GM20000 (cell line): ENCODE measurements at regions not wholly inside any gene's neighbourhood (a gene's known extent, or its start where the extent isn't known, plus 50 kb on each side); places are given as distances from the start of the nearest gene placed in this dataset.

Source experiments
- DNase-seq: peaks from one replicate; pipeline ENCODE4 v3.0.0; 2012; ENCODE audit warnings: low spot score
- TF ChIP-seq, protein P1 (sequence below): IDR thresholded peaks from 2 replicates; pipeline ENCODE4 v1.5.1; 2012; ENCODE audit warnings: mild to moderate bottlenecking, control low read depth; ENCODE audit errors: extremely low read depth, missing control alignments

DNA sequence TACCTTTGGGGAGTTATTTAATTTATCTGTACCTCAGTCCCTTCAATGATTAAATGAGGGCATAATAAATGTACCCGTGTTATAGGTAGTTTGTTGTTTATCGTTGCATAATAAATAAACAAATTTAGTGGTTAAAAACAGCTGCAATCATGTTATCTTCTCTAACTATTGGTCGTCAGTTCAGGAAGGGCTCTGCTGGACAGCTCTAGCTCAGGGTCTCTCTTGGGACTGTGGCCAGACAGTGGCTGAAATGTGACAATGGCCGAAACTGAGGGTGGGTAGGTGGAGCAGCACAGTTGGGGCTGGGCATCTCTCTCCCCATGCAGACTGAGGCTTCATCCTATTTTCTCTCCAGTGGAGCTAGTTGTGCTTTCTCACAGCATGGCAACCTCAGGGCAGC, 632.1 kb upstream of the HS6ST1 start:
- DNase-seq = no peak
- TF ChIP-seq, protein P1, sequence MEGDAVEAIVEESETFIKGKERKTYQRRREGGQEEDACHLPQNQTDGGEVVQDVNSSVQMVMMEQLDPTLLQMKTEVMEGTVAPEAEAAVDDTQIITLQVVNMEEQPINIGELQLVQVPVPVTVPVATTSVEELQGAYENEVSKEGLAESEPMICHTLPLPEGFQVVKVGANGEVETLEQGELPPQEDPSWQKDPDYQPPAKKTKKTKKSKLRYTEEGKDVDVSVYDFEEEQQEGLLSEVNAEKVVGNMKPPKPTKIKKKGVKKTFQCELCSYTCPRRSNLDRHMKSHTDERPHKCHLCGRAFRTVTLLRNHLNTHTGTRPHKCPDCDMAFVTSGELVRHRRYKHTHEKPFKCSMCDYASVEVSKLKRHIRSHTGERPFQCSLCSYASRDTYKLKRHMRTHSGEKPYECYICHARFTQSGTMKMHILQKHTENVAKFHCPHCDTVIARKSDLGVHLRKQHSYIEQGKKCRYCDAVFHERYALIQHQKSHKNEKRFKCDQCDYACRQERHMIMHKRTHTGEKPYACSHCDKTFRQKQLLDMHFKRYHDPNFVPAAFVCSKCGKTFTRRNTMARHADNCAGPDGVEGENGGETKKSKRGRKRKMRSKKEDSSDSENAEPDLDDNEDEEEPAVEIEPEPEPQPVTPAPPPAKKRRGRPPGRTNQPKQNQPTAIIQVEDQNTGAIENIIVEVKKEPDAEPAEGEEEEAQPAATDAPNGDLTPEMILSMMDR = no peak

DNA sequence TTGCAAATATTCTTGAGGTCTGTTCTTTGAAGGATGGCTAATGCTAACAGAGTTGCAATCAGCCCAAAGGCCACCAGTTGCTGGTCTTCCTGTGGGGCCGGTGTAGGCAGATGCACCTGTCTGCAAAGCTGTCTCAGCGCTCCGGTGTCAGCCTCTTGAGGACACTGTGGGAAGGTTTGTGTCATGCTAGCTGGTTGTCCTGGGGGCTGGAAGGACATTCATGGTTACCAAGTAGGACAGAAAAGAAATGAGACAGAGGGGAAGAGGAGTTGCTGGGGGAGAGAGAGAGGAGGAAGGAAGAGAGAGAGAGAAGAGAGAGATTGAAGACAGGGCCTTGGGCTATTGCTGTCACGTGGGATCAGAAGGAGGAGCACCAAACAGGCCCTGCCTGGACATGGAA, 639.6 kb upstream of the HS6ST1 start:
- no peak for DNase-seq
- TF ChIP-seq, protein P1 = no peak

DNA sequence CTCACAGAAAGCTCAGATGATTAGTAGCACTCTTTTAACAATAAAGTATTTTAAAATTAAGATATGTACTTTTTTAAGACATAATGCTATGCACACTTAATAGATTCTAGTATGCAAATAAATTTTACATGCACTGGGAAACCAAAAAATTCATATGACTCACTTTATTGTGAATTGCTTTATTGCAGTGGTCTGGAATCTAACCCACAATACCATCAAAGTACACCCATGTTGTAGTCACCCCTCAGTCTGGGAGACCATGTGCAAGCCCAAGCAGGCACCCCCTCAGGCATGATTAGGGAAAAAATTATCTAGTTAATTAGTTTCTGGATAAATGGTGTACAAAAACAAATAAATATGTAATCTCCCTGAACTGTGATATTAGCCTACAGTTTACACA, 649.0 kb upstream of the HS6ST1 start:
- DNase-seq = no peak
- TF ChIP-seq, protein P1 = no peak

DNA sequence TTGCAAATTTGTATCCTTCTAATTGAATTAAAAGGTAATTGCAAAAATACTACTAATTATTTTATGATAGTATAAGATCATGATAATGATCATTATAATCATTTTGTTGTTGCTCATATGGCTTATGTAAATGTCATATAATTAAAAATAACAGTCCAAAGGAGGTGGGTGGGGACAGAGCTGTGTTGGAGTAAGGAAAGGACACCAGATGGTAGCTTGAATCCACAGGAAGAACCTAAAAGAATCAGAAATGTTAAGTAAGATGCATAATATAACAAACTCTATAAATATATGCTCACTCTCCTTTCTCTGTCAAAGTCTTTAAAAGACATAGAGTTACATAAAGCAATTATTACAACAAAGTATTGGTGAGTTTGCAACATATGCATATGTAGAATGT, 650.7 kb upstream of the HS6ST1 start:
- TF ChIP-seq, protein P1 = no peak
- DNase-seq = no peak

DNA sequence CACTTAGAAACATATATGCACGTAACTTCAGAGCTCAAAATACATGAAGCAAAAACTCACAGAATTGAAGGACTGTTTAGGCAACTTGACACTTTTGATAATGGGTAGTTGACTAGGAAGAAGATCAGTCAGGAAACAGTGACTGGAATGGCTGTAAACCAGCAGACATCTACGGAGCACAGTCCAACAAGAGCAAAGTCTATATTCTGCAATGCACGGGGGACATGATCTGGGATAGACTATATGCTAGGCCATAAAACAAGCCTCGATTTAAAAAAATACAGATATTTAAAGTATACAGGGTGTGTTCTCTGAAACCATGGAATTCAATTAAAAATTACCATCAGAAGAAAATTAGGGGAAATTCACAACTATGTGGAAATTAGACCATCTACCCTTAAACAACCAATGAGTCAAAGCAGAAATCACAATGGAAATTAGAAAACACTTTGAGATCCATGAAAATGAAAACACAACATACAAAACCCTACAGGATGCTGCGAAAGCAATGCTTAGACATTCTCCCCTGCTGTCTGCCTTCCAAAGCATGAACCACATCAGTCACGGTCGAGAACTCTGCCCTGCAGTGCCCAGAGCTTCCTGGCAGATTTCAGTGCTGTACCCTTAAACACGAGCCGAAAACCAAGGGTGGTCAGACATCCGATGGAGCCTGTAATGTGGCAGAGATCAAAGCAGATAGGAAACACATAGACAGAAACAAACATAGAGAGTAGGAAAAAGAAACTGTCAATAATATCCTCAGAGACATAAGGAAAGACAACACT, 651.9 kb upstream of the HS6ST1 start:
- TF ChIP-seq, protein P1 = no peak
- no peak for DNase-seq

DNA sequence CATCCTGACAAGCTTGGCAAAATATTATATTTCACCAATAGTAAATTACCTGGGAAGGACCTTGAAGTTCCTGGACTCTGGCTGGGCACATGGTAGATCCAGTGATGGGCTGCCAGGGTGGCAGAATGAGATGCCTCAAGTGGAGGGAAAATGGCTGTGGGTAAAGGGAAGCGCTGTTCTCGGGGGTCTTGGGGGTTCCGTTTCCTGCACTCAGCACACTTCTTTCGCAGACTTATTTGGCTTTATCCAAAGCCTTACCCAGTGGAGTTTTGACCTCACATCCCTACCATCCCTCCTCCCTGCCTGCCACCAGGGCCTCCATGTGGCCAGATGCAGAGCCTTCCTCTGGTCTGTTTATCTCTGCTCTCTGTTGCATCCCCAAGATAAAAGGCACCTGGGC, 654.9 kb upstream of the HS6ST1 start:
- DNase-seq = no peak
- TF ChIP-seq, protein P1 = no peak

DNA sequence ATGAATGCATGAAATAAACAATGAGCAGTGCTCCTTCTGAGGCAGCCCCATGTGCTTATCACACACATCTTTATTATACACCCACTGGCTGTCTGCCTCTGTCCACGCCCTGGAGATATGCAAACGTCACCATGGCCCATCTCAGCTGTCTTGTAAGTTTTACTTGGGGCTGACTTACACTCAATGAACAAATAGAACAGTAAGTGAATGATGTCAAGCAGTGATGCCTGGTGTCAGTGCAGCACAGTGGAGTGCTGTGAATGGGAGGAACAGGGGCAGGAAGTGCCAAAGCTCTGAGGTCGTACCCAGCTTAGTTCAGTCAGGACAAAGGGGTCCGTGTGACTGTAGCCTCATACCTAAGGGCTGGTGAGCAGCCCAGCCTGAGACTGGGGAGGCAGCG, 659.5 kb upstream of the HS6ST1 start:
- no peak for DNase-seq
- TF ChIP-seq, protein P1 = no peak
